Ectodermal cell (in vitro differentiated cells): ENCODE measurements at regions not wholly inside any gene's neighbourhood (a gene's known extent, or its start where the extent isn't known, plus 50 kb on each side); places are given as distances from the start of the nearest gene placed in this dataset.
"Not testable (repeated sequence)": the region's sequence is repeated elsewhere in the genome, so short reads cannot be mapped to it uniquely, and the experiment has no call there.

Experiments
- H3K27ac ChIP-seq: 2 replicates; pipeline ENCODE4 v1.7.0; 2013; ENCODE audit warnings: mild to moderate bottlenecking, low read depth, low read length; ENCODE audit not compliant: insufficient read depth, poor library complexity, severe bottlenecking
- H3K27me3 ChIP-seq: 2 replicates; pipeline ENCODE4 v1.7.0; 2013; ENCODE audit warnings: mild to moderate bottlenecking, low read length; ENCODE audit not compliant: insufficient read depth, control insufficient read depth, poor library complexity, severe bottlenecking
- H3K36me3 ChIP-seq: one replicate; pipeline ENCODE4 v1.7.0; 2013; ENCODE audit warnings: low read length; ENCODE audit not compliant: control insufficient read depth, insufficient read depth
- H3K4me1 ChIP-seq: one replicate; pipeline ENCODE4 v1.7.0; 2013; ENCODE audit warnings: low read length; ENCODE audit not compliant: control insufficient read depth, insufficient read depth
- H3K4me3 ChIP-seq: 2 replicates; pipeline ENCODE4 v1.7.0; 2013; ENCODE audit warnings: low read depth, low read length, control low read depth; ENCODE audit not compliant: insufficient read depth
- H3K9me3 ChIP-seq: 2 replicates; pipeline ENCODE4 v1.7.0; 2013; ENCODE audit warnings: mild to moderate bottlenecking, low read length, moderate library complexity; ENCODE audit not compliant: control insufficient read depth
- WGBS, 2 experiments: methylation state at CpG; one replicate each; pipeline ENCODE4 v1.1.7; 2013; ENCODE audit warnings: missing lambda C conversion rate in 2 of 2; 5-methylcytosine and 5-hydroxymethylcytosine counted together

DNA sequence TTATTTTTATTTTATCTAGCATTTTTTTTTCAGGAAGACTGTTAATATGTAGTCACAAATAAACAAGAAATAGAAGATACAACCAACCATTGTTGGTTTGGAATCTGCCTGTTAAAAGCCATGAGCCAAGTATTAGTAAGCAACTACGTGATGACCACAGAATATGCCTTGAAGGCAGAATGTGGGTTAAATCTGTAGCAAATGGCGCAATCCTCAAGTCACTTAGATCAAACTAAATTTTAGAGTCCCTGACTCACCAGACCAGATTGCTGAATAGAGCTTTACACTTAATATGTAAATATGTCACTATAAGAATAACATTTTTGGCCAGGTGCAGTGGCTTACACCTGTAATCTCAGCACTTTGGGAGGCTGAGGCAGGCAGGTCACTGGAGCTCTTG is 800.1 kb upstream of the CITED2 start:
- 99 to 100% methylated on average over 1 to 2 of the region's 2 CpGs for WGBS, 2 experiments
- no peaks in the 10 kb centered on the region for H3K27me3 ChIP-seq
- H3K27ac ChIP-seq: no peak overlapping the region
- H3K9me3 ChIP-seq: no peaks in the 10 kb centered on the region
- no peak overlapping the region for H3K4me3 ChIP-seq
- no peaks in the 10 kb centered on the region for H3K36me3 ChIP-seq
- no peaks in the 10 kb centered on the region for H3K4me1 ChIP-seq

DNA sequence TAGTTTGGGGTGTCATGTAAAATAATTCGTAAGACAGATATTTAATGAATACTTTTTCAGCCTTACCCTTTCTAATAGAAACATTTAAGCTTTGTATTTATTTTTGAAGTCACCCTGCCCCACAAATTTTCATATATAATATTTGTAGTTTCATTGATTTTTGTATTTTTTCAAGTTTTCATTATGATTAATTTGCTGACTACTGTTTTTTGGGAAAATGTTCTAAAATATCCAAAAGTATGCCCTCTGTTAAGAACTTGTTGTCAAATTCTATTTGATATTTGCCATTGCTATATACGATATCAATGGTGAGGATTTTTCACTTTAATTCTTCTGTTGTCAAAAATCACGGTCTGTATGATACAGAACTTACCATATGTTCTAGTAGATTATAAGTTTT is 793.9 kb upstream of the CITED2 start:
- H3K9me3 ChIP-seq: no peaks in the 10 kb centered on the region
- H3K4me3 ChIP-seq: no peak overlapping the region
- 96% methylated on average over 2 of the region's 3 CpGs; no CpG with 5 or more reads in 1 of the 2 experiments for WGBS, 2 experiments
- no peak overlapping the region for H3K27ac ChIP-seq
- H3K27me3 ChIP-seq: no peaks in the 10 kb centered on the region
- no peaks in the 10 kb centered on the region for H3K4me1 ChIP-seq
- H3K36me3 ChIP-seq: no peaks in the 10 kb centered on the region

DNA sequence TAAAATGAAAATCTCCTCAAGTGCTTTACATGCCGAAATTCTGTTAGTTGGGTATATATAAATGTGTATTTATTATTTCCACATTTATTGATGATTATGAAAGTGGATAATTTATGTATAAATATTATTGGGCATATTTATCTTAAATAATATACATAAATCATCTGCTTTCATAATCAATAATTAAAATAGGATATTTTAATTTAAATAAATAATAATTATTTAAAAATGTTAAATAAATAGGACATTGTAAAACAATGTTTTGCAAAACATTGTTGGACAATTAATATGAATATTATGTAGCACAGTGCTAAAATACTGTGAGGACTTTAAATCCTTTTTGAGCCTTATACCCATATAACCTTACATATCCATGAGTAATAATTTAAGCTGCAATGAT is 786.5 kb upstream of the CITED2 start:
- Histone ChIP-seq H3K27ac (no peak overlapping the region), H3K4me1 (no peaks in the 10 kb centered on the region), H3K27me3 (no peaks in the 10 kb centered on the region), H3K9me3 (no peaks in the 10 kb centered on the region), H3K36me3 (no peaks in the 10 kb centered on the region), H3K4me3 (no peak overlapping the region)
- no CpG with 5 or more reads among the region's 1 CpG for WGBS, 2 experiments

DNA sequence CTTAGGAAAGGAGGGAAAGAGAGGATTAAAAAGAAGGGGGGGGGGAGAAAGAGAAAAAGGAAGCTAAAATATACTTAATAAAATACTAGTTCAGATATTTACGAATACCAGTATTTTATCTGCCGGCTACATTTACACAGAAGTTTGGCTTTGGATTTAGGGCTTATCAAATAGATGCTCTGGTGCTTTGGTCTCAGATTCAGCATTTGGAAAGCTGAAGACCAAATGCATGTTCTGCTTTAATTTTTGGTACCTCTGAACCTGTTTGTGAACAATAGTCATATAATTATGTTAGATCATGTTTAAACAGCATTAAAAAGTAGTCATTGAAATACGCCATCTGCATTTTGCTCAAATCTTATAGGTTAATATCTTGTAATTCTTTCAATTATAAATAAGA is 786.0 kb upstream of the CITED2 start:
- no peaks in the 10 kb centered on the region for H3K27me3 ChIP-seq
- H3K4me1 ChIP-seq: no peaks in the 10 kb centered on the region
- no peaks in the 10 kb centered on the region for H3K9me3 ChIP-seq
- H3K27ac ChIP-seq: no peak overlapping the region
- 97 to 100% methylated on average over 2 of the region's 3 CpGs for WGBS, 2 experiments
- no peak overlapping the region for H3K4me3 ChIP-seq
- H3K36me3 ChIP-seq: no peaks in the 10 kb centered on the region

DNA sequence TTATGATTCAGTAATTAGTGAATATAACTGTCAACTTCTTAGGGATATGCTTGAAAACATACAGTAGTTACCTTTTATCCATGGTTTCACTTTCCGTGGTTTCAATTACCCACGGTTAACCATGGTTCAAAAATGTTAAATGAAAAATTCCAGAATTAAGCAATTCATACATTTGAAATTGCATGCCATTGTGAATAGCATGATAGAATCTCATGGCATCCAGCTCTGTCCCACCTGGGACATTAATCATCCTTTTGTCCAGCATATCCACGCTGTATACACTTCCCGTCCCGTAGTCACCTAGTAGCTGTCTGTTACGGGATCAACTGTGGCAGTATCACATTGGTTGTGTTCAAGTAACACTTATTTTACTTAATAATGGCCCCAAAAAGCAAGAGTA is 781.7 kb upstream of the CITED2 start:
- Histone ChIP-seq H3K27ac (no peak overlapping the region), H3K9me3 (no peaks in the 10 kb centered on the region), H3K4me1 (no peaks in the 10 kb centered on the region), H3K27me3 (no peaks in the 10 kb centered on the region), H3K4me3 (no peak overlapping the region), H3K36me3 (no peaks in the 10 kb centered on the region)
- 96 to 100% methylated on average over 5 to 6 of the region's 6 CpGs for WGBS, 2 experiments

DNA sequence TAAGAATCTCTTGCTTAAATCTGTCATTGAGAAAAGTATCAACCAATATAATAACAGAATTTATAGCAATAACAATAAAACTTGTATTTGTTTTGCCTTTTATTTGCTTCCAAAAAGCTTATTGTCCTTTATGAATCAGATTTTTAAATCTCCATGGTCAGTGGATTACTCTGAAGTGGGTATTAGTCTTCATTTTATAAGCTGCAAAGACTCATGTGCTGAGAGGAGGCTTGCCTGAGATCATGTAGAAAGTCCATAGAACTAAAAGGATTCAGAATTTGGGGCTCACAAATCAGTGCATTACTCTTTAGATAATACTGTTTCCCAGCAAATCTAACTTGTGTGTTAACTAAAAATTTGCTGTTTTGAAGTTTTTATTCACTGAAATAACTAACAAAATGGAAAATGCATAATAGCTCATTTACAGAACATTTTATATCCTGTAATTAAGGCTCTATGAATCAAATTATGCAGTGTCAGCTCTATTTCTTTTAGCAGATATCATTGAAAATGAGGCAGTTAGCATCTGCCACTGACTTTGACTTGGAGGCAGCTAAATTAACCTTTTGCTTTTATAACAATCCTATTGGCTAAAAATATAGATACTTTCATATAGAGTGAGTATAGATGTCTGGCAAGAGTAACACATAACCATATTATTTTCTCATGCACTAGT is 781.1 kb upstream of the CITED2 start:
- no peaks in the 10 kb centered on the region for H3K9me3 ChIP-seq
- H3K4me1 ChIP-seq: no peaks in the 10 kb centered on the region
- no peak overlapping the region for H3K4me3 ChIP-seq
- no peak overlapping the region for H3K27ac ChIP-seq
- no peaks in the 10 kb centered on the region for H3K27me3 ChIP-seq
- no peaks in the 10 kb centered on the region for H3K36me3 ChIP-seq

DNA sequence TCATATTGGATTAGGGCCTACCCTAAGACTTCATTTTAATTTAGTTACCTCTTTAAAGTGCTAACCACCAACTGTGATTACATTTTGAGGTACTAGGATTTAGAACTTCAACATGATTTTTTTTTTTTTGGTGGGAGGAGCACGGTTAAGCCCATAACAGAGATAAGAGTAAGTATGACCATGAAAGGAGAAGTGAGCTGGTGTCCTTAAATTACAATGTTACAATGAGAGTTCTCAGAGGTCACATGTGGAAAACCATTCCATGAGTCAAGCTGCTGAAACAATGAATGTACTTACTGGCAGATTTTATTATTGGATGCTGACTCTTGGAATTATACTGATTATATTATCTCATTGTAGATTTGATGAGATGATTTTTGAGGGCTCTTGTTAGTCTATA is 779.3 kb upstream of the CITED2 start:
- Histone ChIP-seq H3K9me3 (no peaks in the 10 kb centered on the region), H3K4me3 (no peak overlapping the region), H3K36me3 (no peaks in the 10 kb centered on the region), H3K27me3 (no peaks in the 10 kb centered on the region), H3K27ac (no peak overlapping the region), H3K4me1 (no peaks in the 10 kb centered on the region)
- 92 to 100% methylated on average over 1 of the region's 1 CpG for WGBS, 2 experiments

DNA sequence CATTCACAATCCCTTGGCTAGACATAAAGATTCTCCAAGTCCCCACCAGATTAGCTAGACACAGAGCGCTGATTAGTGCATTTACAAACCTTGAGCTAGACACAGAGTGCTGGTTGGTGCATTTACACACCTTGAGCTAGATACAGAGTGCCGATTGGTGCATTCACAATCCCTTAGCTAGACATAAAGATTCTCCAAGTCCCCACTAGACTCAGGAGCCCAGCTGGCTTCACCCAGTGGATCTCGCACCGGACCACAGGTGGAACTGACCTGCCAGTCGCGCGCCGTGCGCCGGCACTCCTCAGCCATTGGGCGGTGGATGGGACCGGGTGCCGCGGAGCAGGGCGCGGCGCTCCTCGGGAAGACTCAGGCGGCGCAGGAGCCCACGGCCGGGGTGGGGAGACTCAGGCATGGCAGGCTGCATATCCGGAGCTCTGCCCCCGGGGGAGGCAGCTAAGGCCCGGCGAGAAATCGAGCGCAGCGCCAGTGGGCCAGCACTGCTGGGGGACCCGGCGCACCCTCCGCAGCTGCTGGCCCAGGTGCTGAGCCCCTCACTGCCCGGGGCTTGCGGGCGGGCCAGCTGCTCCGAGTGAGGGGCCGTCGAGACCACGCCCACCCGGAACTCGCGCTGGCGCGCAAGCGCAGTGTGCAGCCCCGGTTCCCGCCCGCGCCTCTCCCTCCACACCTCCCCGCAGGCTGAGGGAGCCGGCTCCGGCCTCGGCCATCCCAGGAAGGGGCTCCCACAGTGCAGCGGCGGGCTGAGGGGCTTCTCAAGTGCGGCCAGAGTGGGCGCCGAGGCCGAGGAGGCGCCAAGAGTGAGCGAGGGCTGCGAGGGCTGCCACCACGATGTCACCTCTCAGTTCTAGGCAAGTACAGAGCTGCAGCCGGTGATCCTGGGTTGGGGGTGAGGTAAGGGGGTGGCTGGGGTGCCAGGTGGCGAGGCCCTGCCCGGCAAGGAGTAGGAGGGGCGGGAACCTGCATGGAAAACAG is 773.7 kb upstream of the CITED2 start:
- 96% methylated on average over 67 of the region's 67 CpGs for WGBS, 2 experiments
- not testable (repeated sequence) for H3K27ac ChIP-seq, H3K27me3 ChIP-seq

DNA sequence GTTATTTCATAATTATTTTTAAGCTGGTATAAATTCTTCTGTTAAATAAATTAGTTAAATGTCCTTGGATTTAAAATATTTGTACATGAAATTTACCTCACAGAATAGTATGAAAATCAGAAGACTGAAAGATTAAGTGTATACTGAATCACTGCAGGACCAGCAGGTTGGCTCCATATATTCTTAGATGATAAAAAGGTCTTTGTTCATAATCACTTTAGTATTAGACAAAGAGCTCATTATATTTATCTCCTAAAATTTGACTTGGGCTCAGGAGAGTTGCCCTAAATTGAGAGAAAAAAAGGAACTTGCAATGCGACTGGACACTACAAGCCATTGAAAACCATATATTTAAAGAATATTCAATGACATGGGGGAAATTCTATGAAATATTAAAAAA is 766.4 kb upstream of the CITED2 start:
- Histone ChIP-seq H3K4me3 (no peak overlapping the region), H3K9me3 (no peaks in the 10 kb centered on the region), H3K27me3 (no peaks in the 10 kb centered on the region), H3K4me1 (peaks cover 3% of the 10 kb centered on the region), H3K36me3 (no peaks in the 10 kb centered on the region), H3K27ac (no peak overlapping the region)
- WGBS, 2 experiments: no CpG with 5 or more reads among the region's 1 CpG

More for the DNA sequence above, 773.7 kb upstream of the CITED2 start:
- H3K4me3 ChIP-seq, H3K36me3 ChIP-seq, H3K4me1 ChIP-seq, H3K9me3 ChIP-seq: not testable (repeated sequence)

DNA sequence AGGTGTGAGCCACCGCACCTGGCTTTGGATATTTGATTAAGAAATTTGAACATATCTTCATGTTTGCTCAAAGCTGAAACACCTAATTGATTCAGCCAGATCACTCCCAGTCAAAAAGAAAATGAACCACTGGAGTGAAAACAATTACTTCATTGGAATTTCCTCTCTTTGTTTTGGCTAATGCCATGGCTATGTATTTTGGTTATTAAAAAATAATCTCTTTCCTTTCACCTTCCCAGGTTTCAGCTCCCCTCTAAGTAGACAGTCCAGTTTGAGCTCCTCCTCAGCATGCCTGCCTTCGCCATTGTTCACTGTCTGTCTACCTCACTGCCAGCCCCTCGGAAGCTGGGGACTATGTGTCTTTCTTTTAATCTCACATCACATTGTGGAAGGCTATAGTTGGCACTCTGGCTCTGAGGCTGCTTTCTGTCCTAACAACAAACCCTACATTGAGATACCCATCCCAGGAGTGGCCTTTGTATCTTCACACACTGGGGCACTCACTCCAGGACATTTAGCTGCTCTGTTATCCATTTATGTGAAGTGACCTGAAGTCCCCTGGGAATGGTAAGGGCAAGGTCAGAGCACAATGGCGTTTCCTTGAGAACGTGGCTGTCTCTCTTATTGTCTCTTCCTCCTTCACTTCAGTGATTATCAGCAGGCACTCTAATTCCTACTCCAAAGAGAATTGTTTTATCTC is 764.0 kb upstream of the CITED2 start:
- Histone ChIP-seq H3K27me3 (no peaks in the 10 kb centered on the region), H3K4me3 (no peak overlapping the region), H3K27ac (no peak overlapping the region), H3K4me1 (peaks cover 3% of the 10 kb centered on the region), H3K9me3 (peaks cover 3% of the 10 kb centered on the region), H3K36me3 (no peaks in the 10 kb centered on the region)
- 86 to 89% methylated on average over 5 of the region's 5 CpGs for WGBS, 2 experiments
